H1 (cell line): ENCODE measurements at regions not wholly inside any gene's neighbourhood (a gene's known extent, or its start where the extent isn't known, plus 50 kb on each side); places are given as distances from the start of the nearest gene placed in this dataset.

Source experiments
- CTCF ChIA-PET: fragments of 300-600 bp; sonication (Branson Sonifier 250); formaldehyde crosslinking; loops from one replicate; lab custom pipeline; 2021; ENCODE audit not compliant: partially characterized antibody; lab: Charles Lee
- POLR2A ChIA-PET: fragments of 300-600 bp; sonication (Branson Sonifier 250); formaldehyde crosslinking; loops from one replicate; lab custom pipeline; 2021; ENCODE audit warnings: inconsistent platforms; ENCODE audit not compliant: partially characterized antibody; lab: Charles Lee
- DNase-seq, 2 experiments: peaks; one replicate each; pipeline versions ENCODE4 v3.0.0 to v3.0.0-alpha.2; 2010 to 2022; ENCODE audit warnings: low spot score in 2 of 2, low read depth in 1 of 2, mixed read lengths in 1 of 2
- FAIRE-seq: peaks from 2 replicates; lab custom pipeline; 2011; peaks lifted over from hg19 to GRCh38; lab: Jason Lieb, UNC
- H2AFZ ChIP-seq: 2 replicates; pipeline ENCODE4 v1.8.1; 2012; ENCODE audit warnings: low read length, inconsistent platforms
- H2AK5ac ChIP-seq: 2 replicates; pipeline ENCODE4 v1.6.1; 2013; ENCODE audit warnings: low read depth, low read length
- H2BK120ac ChIP-seq: replicated peaks from 2 replicates; pipeline ENCODE3; 2013; ENCODE audit warnings: low read depth, low read length, inconsistent platforms
- H2BK12ac ChIP-seq: 2 replicates; pipeline ENCODE4 v1.6.1; 2013; ENCODE audit warnings: low read depth, low read length
- H2BK15ac ChIP-seq: 2 replicates; pipeline ENCODE4 v1.6.1; 2013; ENCODE audit warnings: low read length
- H2BK20ac ChIP-seq: 2 replicates; pipeline ENCODE4 v1.6.1; 2013; ENCODE audit warnings: low read length
- H2BK5ac ChIP-seq: 2 replicates; pipeline ENCODE4 v1.6.1; 2013; ENCODE audit warnings: low read depth, low read length
- H3K14ac ChIP-seq: 2 replicates; pipeline ENCODE4 v1.6.1; 2013; ENCODE audit warnings: inconsistent platforms; ENCODE audit not compliant: insufficient read length
- H3K18ac ChIP-seq: 2 replicates; pipeline ENCODE4 v1.6.1; 2013; ENCODE audit warnings: low read length; ENCODE audit errors: extremely low read depth
- H3K23ac ChIP-seq: 2 replicates; pipeline ENCODE4 v1.6.1; 2013; ENCODE audit warnings: inconsistent platforms; ENCODE audit not compliant: insufficient read length
- H3K23me2 ChIP-seq: 2 replicates; pipeline ENCODE4 v1.6.1; 2013; ENCODE audit warnings: low read depth, low read length
- H3K27ac ChIP-seq: 2 replicates; pipeline ENCODE4 v1.6.1; 2011; ENCODE audit warnings: low read depth, low read length, inconsistent platforms
- H3K27me3 ChIP-seq, 4 experiments: replicated peaks in 1 of 4; 1 replicate in 1 of 4; 2 replicates in 3 of 4; pipeline versions ENCODE4 v1.6.1 to v1.8.1; 2011 to 2013; ENCODE audit warnings: low read length in 3 of 4, mild to moderate bottlenecking in 3 of 4, inconsistent platforms in 2 of 4, mixed read lengths in 2 of 4, moderate library complexity in 1 of 4; ENCODE audit not compliant: control insufficient read depth in 3 of 4, insufficient read depth in 3 of 4; ENCODE audit errors: extremely low read depth in 1 of 4
- H3K36me3 ChIP-seq, 4 experiments: 2 replicates each; pipeline versions ENCODE4 v1.6.1 to v1.8.1; 2011 to 2013; ENCODE audit warnings: mild to moderate bottlenecking in 4 of 4, low read length in 3 of 4, moderate library complexity in 2 of 4, control low read depth in 1 of 4, inconsistent platforms in 1 of 4; ENCODE audit not compliant: insufficient read depth in 4 of 4, control insufficient read depth in 2 of 4
- H3K4ac ChIP-seq: replicated peaks from 2 replicates; pipeline ENCODE3; 2013; ENCODE audit warnings: low read length, low read depth, mixed read lengths, inconsistent platforms; ENCODE audit not compliant: insufficient read length
- H3K4me1 ChIP-seq, 4 experiments: replicated peaks in 1 of 4; 1 replicate in 1 of 4; 2 replicates in 3 of 4; pipeline versions ENCODE4 v1.6.1 to v1.8.1; 2011 to 2013; ENCODE audit warnings: low read length in 3 of 4, inconsistent platforms in 2 of 4, mixed read lengths in 1 of 4; ENCODE audit not compliant: insufficient read depth in 4 of 4, control insufficient read depth in 3 of 4
- H3K4me2 ChIP-seq, 2 experiments: 2 replicates each; pipeline versions ENCODE4 v1.6.1 to v1.8.1; 2011 to 2013; ENCODE audit warnings: low read depth in 2 of 2, low read length in 2 of 2, control low read depth in 1 of 2, inconsistent platforms in 1 of 2, mild to moderate bottlenecking in 1 of 2; ENCODE audit not compliant: insufficient read depth in 1 of 2
- H3K4me3 ChIP-seq, 4 experiments: fragments of 200-600, 300-600 bp in 1 of 4; sonication (generic), shearing (Covaris generic), sonication (Bioruptor Twin) in 1 of 4; 2 replicates each; pipeline versions ENCODE4 v1.5.1 to v1.8.1; 2011 to 2016; ENCODE audit warnings: low read length in 4 of 4, low read depth in 3 of 4, control low read depth in 2 of 4, inconsistent platforms in 2 of 4, mild to moderate bottlenecking in 2 of 4, mixed read lengths in 1 of 4, moderate library complexity in 1 of 4; ENCODE audit not compliant: insufficient read depth in 2 of 4; ENCODE audit errors: extremely low read depth in 1 of 4
- H3K56ac ChIP-seq: replicated peaks from 2 replicates; pipeline ENCODE3; 2013; ENCODE audit warnings: low read depth, mild to moderate bottlenecking, mixed read lengths, low read length, inconsistent platforms; ENCODE audit not compliant: insufficient read length
- H3K79me1 ChIP-seq: 2 replicates; pipeline ENCODE4 v1.6.1; 2013; ENCODE audit warnings: low read depth, low read length, control low read depth
- H3K79me2 ChIP-seq, 2 experiments: 2 replicates each; pipeline versions ENCODE4 v1.6.1 to v1.8.1; 2012 to 2013; ENCODE audit warnings: low read length in 2 of 2, mild to moderate bottlenecking in 2 of 2, inconsistent platforms in 1 of 2; ENCODE audit not compliant: insufficient read depth in 2 of 2, control insufficient read depth in 1 of 2
- H3K9ac ChIP-seq, 4 experiments: replicated peaks in 1 of 4; 1 replicate in 1 of 4; 2 replicates in 3 of 4; pipeline versions ENCODE4 v1.6.1 to v1.8.1; 2011 to 2013; ENCODE audit warnings: low read depth in 3 of 4, low read length in 3 of 4, control low read depth in 2 of 4, mild to moderate bottlenecking in 2 of 4, moderate library complexity in 2 of 4, inconsistent platforms in 1 of 4; ENCODE audit errors: extremely low read depth in 1 of 4
- H3K9me3 ChIP-seq, 2 experiments: 2 replicates each; pipeline versions ENCODE4 v1.6.1 to v1.8.1; 2012 to 2013; ENCODE audit warnings: mild to moderate bottlenecking in 2 of 2, moderate library complexity in 2 of 2, control low read depth in 1 of 2, inconsistent platforms in 1 of 2, low read depth in 1 of 2, low read length in 1 of 2, mixed read lengths in 1 of 2; ENCODE audit not compliant: insufficient read depth in 2 of 2
- H4K20me1 ChIP-seq, 2 experiments: replicated peaks in 1 of 2; 2 replicates each; pipeline versions ENCODE3 to v1.8.1; 2011 to 2013; ENCODE audit warnings: inconsistent platforms in 2 of 2, low read length in 2 of 2, mild to moderate bottlenecking in 1 of 2; ENCODE audit not compliant: insufficient read depth in 2 of 2, control insufficient read depth in 1 of 2
- H4K5ac ChIP-seq: 2 replicates; pipeline ENCODE4 v1.6.1; 2013; ENCODE audit warnings: low read length, low read depth, mixed read lengths, inconsistent platforms; ENCODE audit not compliant: insufficient read length
- H4K8ac ChIP-seq: 2 replicates; pipeline ENCODE4 v1.8.0; 2013; ENCODE audit warnings: mild to moderate bottlenecking, moderate library complexity, low read length, inconsistent platforms; ENCODE audit not compliant: insufficient read depth; ENCODE audit errors: extremely low read depth
- H4K91ac ChIP-seq: replicated peaks from 2 replicates; pipeline ENCODE3; 2013; ENCODE audit warnings: low read length, mixed read lengths, inconsistent platforms; ENCODE audit not compliant: insufficient read length
- BACH1 ChIP-seq: IDR thresholded peaks from 2 replicates; pipeline ENCODE4 v1.6.1; 2012; ENCODE audit warnings: low read length, improper control_type of control experiment
- BCL11A ChIP-seq, 2 experiments: IDR thresholded peaks; one replicate each; pipeline ENCODE4 v1.6.1; 2011; ENCODE audit warnings: low read depth in 2 of 2, low read length in 2 of 2, mild to moderate bottlenecking in 2 of 2
- CEBPB ChIP-seq: IDR thresholded peaks from 2 replicates; pipeline ENCODE4 v1.6.1; 2012; ENCODE audit warnings: low read depth, low read length
- EZH2 ChIP-seq: fragments of 200-600 bp; sonication (generic); IDR thresholded peaks from 2 replicates; pipeline ENCODE4 v1.7.1; 2012; ENCODE audit warnings: low read depth, mild to moderate bottlenecking, moderate library complexity, low read length, inconsistent platforms; ENCODE audit not compliant: severe bottlenecking
- FOSL1 ChIP-seq: IDR thresholded peaks from 2 replicates; pipeline ENCODE4 v1.6.1; 2011; ENCODE audit warnings: mild to moderate bottlenecking, low read depth, low read length, moderate library complexity; ENCODE audit not compliant: insufficient read depth
- JUN ChIP-seq: IDR thresholded peaks from 2 replicates; pipeline ENCODE4 v1.6.1; 2011; ENCODE audit warnings: low read depth, mild to moderate bottlenecking, improper control_type of control experiment, low read length
- KDM1A ChIP-seq: fragments of 200-600, 300-600 bp; sonication (generic); IDR thresholded peaks from 2 replicates; pipeline ENCODE4 v1.7.1; 2016; ENCODE audit warnings: mild to moderate bottlenecking, low read length, borderline replicate concordance
- KDM4A ChIP-seq: IDR thresholded peaks from one replicate; pipeline ENCODE4 v1.7.1; 2012; ENCODE audit warnings: low read depth, mild to moderate bottlenecking, moderate library complexity, low read length, inconsistent platforms; ENCODE audit not compliant: severe bottlenecking
- NRF1 ChIP-seq: IDR thresholded peaks from 2 replicates; pipeline ENCODE4 v1.6.1; 2011; ENCODE audit warnings: mild to moderate bottlenecking, low read depth, low read length, improper control_type of control experiment
- SRF ChIP-seq: IDR thresholded peaks from 2 replicates; pipeline ENCODE4 v1.6.1; 2011; ENCODE audit warnings: mild to moderate bottlenecking, low read depth, low read length, moderate library complexity
- SUZ12 ChIP-seq: fragments of 200-600 bp; sonication (generic); IDR thresholded peaks from 2 replicates; pipeline ENCODE4 v1.6.1; 2012; ENCODE audit warnings: mild to moderate bottlenecking, inconsistent platforms, low read length, moderate library complexity, mixed read lengths
- TAF1 ChIP-seq: IDR thresholded peaks from 2 replicates; pipeline ENCODE4 v1.6.1; 2011; ENCODE audit warnings: mild to moderate bottlenecking, low read depth, low read length
- YY1 ChIP-seq: IDR thresholded peaks from 2 replicates; pipeline ENCODE4 v1.6.1; 2011; ENCODE audit warnings: low read depth, mild to moderate bottlenecking, low read length
- WGBS, 2 experiments: shearing (Covaris generic) in 1 of 2; methylation state at CpG; one replicate each; pipeline versions ENCODE4 v1.1.6 to v1.1.7; 2013 to 2015; ENCODE audit warnings: low lambda C conversion rate in 2 of 2, mixed read lengths in 2 of 2, inconsistent platforms in 1 of 2, low coverage in 1 of 2, missing lambda C conversion rate in 1 of 2; ENCODE audit not compliant: insufficient replicate concordance in 2 of 2, insufficient coverage in 1 of 2, insufficient read length in 1 of 2; ENCODE audit errors: extremely low coverage in 1 of 2, missing lambda C conversion rate in 1 of 2; 5-methylcytosine and 5-hydroxymethylcytosine counted together
- TF ChIP-seq, protein P1 (sequence below): IDR thresholded peaks from 2 replicates; pipeline ENCODE4 v1.6.1; 2012; ENCODE audit warnings: inconsistent platforms

- H3K9ac ChIP-seq = no peak overlapping the region
- H3K36me3 ChIP-seq = no peaks in the 10 kb centered on the region; a peak in 1 of 8 replicates
- CTCF ChIA-PET = interaction anchor here (0.6 to 3.1 kb wide), 5 partner anchors 8 to 124 kb away, joined by 3 to 13 read pairs (median 4); no protein-coding TSS in a partner anchor
- H4K20me1 ChIP-seq = no peaks in the 10 kb centered on the region
- no peaks in the 10 kb centered on the region for H3K27me3 ChIP-seq
- peak overlapping the region; percentile 0; the same call in 1 of the 2 replicates for H2AK5ac ChIP-seq
- H3K18ac ChIP-seq = no peak overlapping the region
- peak overlapping the region in 1 of 2 experiments; percentile 48; a peak in 1 of 4 replicates for H3K4me2 ChIP-seq
- no peak overlapping the region for H3K14ac ChIP-seq
- H3K23ac ChIP-seq = no peak overlapping the region
- no peak overlapping the region for H2BK120ac ChIP-seq
- peak overlapping the region; percentile 93; the same call in 1 of the 2 replicates for H2BK20ac ChIP-seq
- no peak overlapping the region for H4K8ac ChIP-seq
- peak overlapping the region; percentile 42 for H4K91ac ChIP-seq
- POLR2A ChIA-PET = interaction anchor here (0.6 to 1.6 kb wide), 4 partner anchors 8 to 104 kb away, joined by 3 to 9 read pairs (median 6); partner anchors contain the start of gene HSPA2
- peak overlapping the region; percentile 77 for H2BK12ac ChIP-seq
- WGBS, 2 experiments = 84% methylated on average over 8 of the region's 8 CpGs; no CpG with 5 or more reads in 1 of the 2 experiments
- H3K56ac ChIP-seq = no peak overlapping the region
- H3K27ac ChIP-seq = no peak overlapping the region
- peak overlapping the region; percentile 27; the same call in 1 of the 2 replicates for H2AFZ ChIP-seq
- no peaks in the 10 kb centered on the region for H3K79me1 ChIP-seq
- H3K79me2 ChIP-seq = no peaks in the 10 kb centered on the region
- no peak overlapping the region for H3K4me3 ChIP-seq
- H3K23me2 ChIP-seq = no peaks in the 10 kb centered on the region
- FAIRE-seq (no peak), DNase-seq (no peak)
- no peak overlapping the region for H3K4ac ChIP-seq
- no peaks in the 10 kb centered on the region for H3K9me3 ChIP-seq
- no peak overlapping the region for H4K5ac ChIP-seq
- peak overlapping the region; percentile 89 for H2BK5ac ChIP-seq
- no peak overlapping the region for H2BK15ac ChIP-seq
- peaks cover 3 to 18% (median 13%) of the 10 kb centered on the region in 4 experiments; a peak in 5 of 7 replicates for H3K4me1 ChIP-seq
- TF ChIP-seq SRF = no peak
- TF ChIP-seq NRF1 = no peak
- TF ChIP-seq SUZ12 = no peak
- TF ChIP-seq, protein P1, sequence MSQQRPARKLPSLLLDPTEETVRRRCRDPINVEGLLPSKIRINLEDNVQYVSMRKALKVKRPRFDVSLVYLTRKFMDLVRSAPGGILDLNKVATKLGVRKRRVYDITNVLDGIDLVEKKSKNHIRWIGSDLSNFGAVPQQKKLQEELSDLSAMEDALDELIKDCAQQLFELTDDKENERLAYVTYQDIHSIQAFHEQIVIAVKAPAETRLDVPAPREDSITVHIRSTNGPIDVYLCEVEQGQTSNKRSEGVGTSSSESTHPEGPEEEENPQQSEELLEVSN = no peak
- TF ChIP-seq BACH1 = no peak
- TF ChIP-seq TAF1 = no peak
- no peak for TF ChIP-seq EZH2
- no peak for TF ChIP-seq KDM1A
- no peak for TF ChIP-seq JUN
- TF ChIP-seq KDM4A = no peak
- no peak for TF ChIP-seq FOSL1
- TF ChIP-seq CEBPB = no peak
- no peak for TF ChIP-seq BCL11A (IDR thresholded peaks at IDR 0.05; ENCODE audit: low read depth in 2 of 2, low read length in 2 of 2)
- TF ChIP-seq YY1 = no peak
These were observed 59.6 kb upstream of the PLEKHG3 start for GRCh38 chr14:64644629-64645028.
